ENCODE measurements at regions not wholly inside any gene's neighbourhood (a gene's known extent, or its start where the extent isn't known, plus 50 kb on each side); places are given as distances from the start of the nearest gene placed in this dataset.
"Not testable (repeated sequence)": the region's sequence is repeated elsewhere in the genome, so short reads cannot be mapped to it uniquely, and the experiment has no call there.

GRCh38 chr2:147275943-147276342 lies 568.9 kb upstream of the ACVR2A start:
- no peak for DNase-seq (ENCODE audit: low read depth in 2 of 2)

DNA sequence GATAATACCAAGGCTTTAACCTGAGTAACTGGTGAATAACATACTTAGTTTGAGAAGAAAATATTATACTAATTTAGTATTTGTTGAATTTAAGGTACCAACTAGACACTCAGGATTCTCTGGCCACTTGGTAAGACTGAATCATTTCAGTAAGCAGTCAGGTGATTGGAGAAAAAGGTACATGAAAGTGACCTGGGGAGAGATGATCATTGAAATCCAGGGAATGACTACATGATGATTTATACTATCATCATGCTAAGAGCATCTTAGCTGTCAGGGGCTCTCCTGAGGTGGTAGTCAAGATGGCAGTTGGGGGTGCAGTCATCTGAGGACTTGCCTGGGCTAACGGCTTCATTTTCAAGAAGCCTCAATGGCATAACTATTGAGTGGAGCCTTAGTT lies 571.2 kb upstream of the ACVR2A start:
- DNase-seq (ENCODE audit: low read depth in 2 of 2): no peak

GRCh38 chr2:147273106-147273505 lies 571.7 kb upstream of the ACVR2A start:
- DNase-seq (ENCODE audit: low read depth in 2 of 2): no peak

DNA sequence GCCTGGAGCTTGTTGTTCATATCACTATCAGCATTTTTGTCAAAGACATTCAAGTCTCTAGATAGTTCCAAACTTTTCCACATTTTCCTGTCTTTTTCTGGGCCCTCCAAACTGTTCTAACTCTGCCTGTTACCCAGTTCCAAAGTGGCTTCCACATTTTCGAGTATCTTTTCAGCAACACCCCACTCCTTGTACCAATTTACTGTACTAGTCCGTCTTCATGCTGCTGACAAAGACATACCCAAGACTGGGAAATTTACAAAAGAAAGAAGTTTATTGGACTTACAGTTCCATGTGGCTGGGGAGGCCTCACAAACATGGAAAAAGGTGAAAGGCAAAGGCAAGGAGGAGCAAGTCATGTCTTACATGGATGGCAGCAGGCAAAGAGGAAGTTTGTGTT lies 575.2 kb upstream of the ACVR2A start:
- not testable (repeated sequence) for DNase-seq (ENCODE audit: low read depth in 2 of 2)

- DNase-seq (ENCODE audit: low read depth in 2 of 2): no peak
These were observed 584.6 kb upstream of the ACVR2A start for GRCh38 chr2:147260241-147260640.

DNA sequence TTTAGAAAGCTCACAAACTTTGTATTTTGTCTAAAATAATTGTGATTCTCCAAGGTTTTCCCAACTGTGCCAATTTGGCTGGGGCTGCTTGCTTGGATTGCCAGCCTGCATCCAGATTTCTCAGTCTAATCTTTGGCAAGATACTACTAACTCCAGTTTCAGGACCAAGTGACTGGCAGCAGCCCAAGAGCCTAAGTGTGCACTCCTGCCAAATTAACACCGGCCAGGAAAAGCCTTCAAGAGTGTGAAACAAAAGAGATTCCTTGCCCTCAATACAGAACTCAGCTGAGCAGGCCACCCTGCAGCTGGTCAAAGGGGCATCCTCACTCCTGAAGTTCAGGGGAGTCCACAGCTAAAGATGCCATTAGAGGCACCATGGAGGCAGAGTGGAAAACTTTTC lies 589.0 kb upstream of the ACVR2A start:
- DNase-seq (ENCODE audit: low read depth in 2 of 2): no peak

DNA sequence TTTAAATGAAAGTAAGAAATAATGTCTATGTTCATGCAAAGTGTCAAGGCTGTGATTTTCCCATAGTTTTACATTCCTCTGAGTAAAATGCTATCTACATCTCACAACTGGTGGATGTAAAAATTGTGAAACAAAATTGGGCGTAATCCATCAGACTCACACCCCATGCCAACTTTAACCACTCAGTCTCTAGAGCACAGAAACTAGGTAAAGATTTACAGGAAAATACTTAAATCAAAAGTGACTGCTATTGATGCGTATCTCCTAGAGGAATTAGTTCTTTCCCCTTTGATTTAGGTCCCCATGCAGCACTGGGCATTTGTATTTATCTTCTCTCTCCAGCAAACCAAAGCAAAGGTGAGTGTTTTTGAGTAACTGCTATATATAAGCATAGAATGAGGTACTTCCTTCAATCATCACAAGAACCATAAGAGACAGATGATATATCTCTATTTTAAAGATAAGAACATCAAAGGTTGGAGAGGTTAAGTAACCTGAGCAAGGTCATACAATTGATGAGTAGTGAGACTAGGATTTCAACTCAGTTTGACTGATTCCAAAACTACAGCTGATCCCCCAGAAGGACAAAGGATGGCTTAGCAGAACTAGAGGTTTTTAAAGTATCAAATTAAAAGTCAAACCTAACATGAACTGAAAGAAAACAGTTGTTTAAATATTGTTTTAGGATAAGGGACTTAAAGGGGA lies 594.0 kb upstream of the ACVR2A start:
- no peak for DNase-seq (ENCODE audit: low read depth in 2 of 2)

GRCh38 chr2:147247749-147248148 lies 597.1 kb upstream of the ACVR2A start:
- no peak for DNase-seq (ENCODE audit: low read depth in 2 of 2)

DNA sequence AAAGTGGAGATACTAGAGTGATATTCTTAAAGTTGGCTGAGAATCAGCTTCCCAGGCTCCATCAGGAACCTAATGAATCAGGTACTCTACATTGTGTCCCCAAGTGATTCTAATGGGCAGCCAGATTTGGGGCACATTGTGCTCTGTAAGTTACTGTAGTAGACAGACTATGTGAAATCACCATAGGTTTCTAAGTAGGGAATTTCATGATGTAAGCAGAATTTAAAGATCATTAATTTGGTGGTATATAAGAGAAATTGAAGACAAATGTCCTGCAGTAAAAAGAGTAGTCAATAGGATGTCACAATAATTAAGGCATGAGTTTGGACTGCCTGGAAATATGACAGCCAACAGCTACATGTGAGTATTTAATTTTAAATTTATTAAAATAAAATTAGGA lies 602.4 kb upstream of the ACVR2A start:
- no peak for DNase-seq (ENCODE audit: low read depth in 2 of 2)

- DNase-seq (ENCODE audit: low read depth in 2 of 2): no peak
These were observed 608.2 kb upstream of the ACVR2A start for GRCh38 chr2:147236601-147237000.

DNA sequence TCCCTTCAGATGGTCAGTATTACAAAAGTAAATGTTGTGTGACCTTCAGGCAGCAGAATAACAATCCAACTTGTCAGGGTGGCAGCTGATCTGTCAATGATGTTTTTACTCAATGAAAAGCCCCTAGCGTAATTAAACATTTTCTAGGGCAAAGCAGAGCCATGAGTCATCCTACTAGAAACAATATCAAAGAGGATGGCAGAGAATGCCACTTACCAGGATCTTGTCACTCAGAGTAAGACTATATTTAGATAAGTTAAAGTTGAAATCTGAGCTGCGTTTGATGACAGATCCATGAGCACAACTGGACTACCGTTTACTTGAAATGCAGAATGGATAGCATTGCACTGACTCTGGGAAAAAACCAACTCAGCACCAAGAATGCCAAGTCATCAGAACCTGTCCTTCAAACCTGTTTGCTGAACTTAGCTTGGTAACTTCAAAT lies 612.6 kb upstream of the ACVR2A start:
- no peak for DNase-seq (ENCODE audit: low read depth in 2 of 2)

GRCh38 chr2:147231607-147232006 lies 613.2 kb upstream of the ACVR2A start:
- DNase-seq (ENCODE audit: low read depth in 2 of 2): no peak

DNA sequence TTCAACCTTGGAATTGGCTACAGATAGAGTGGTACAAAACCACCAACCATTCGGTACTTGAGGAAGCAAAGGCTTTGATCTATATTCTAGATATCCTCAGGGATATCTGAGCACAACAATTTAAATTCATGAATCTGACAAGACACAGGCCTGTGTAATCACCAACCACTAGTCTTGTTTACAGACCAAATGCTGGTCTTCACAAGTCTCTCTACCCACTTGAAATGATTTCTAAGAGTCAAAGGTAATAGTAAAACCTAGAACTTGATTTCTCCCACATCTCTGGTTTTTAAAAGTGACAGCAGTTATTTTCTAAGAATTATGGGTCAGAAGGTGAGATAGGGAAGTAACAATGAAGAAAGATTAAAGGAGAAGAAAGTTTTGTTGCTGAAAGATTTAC lies 613.7 kb upstream of the ACVR2A start:
- DNase-seq (ENCODE audit: low read depth in 2 of 2): no peak

DNA sequence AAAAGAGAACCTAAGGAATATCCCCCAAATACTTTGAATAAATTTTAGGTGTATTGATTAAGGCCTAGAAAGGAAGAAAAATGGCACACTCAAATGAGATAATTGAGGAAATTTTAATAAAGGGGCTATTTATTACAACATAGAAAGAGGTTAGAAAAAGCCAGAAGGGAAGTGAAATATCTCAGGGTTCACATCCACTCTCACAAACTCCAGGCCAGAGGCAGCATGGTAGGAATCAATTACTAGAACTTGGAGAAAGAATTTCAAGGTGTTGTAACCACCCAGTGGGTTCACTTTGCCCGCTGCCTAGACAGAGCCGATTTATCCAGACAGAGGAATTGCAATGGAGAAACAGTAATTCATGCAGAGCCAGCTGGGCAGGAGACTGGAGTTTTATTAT lies 617.5 kb upstream of the ACVR2A start:
- no peak for DNase-seq (ENCODE audit: low read depth in 2 of 2)

- DNase-seq (ENCODE audit: low read depth in 2 of 2): no peak
These were observed 620.8 kb upstream of the ACVR2A start for GRCh38 chr2:147224070-147224469.

GRCh38 chr2:147223553-147224060 lies 621.2 kb upstream of the ACVR2A start:
- DNase-seq (ENCODE audit: low read depth in 2 of 2): no peak

GRCh38 chr2:147223119-147223518 lies 621.7 kb upstream of the ACVR2A start:
- no peak for DNase-seq (ENCODE audit: low read depth in 2 of 2)

- DNase-seq (ENCODE audit: low read depth in 2 of 2): no peak
These were observed 622.3 kb upstream of the ACVR2A start for GRCh38 chr2:147222506-147222905.

DNA sequence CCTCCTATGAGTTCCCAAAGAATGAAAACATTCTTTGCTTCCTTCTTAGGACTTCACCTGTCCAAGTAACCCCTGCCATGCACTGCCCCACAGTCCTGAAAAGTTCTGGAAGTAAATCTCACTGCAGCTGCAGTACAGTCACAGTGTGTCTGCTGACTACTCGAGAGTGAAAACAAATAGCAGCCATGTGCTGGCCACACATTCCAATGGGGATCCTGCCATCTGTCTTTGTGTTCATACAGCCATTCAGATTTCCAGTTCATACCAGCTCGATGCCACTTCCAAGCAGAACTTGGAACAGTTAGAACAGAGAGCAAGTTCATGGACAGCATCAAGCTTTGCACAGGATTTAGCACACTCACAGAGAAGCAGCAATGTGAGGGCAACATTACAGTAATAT lies 629.9 kb upstream of the ACVR2A start:
- no peak for DNase-seq (ENCODE audit: low read depth in 2 of 2)

DNA sequence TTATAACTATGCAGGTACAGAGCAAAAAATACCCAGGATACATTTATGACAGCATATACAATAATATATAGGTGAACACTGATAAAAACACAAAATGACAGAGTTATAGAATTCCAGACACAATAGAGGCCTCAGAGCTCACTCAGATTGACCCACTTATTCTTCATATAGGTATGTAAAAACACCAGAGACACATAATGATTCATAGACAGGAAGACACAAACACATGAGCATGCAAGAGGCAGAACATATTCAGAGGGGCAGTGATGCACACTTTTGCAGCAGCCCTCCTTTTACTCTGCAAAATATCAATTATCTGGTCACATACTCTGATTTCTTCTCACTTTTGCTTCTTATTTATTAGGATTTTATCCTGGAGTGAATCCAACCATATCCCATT lies 633.3 kb upstream of the ACVR2A start:
- DNase-seq (ENCODE audit: low read depth in 2 of 2): no peak

DNA sequence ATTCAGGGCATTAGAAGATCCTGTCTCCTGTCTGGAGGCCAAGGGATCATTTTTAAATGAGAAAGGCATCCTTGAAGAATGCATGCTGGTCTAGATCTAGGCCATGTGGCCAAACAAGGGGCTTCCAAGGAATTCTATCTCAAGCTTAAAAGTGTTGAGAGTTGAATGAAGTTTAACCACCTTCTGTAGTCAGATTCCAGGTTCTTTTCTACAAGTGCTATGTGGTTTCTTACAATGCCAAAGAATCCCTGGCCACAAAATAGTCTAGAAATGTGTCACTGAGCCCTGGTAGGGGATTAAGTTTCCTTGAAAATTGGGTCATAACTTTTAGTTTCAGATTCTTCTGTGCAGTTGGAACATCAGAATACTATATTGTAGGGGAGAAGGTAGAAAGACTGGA lies 640.7 kb upstream of the ACVR2A start:
- no peak for DNase-seq (ENCODE audit: low read depth in 2 of 2)

DNA sequence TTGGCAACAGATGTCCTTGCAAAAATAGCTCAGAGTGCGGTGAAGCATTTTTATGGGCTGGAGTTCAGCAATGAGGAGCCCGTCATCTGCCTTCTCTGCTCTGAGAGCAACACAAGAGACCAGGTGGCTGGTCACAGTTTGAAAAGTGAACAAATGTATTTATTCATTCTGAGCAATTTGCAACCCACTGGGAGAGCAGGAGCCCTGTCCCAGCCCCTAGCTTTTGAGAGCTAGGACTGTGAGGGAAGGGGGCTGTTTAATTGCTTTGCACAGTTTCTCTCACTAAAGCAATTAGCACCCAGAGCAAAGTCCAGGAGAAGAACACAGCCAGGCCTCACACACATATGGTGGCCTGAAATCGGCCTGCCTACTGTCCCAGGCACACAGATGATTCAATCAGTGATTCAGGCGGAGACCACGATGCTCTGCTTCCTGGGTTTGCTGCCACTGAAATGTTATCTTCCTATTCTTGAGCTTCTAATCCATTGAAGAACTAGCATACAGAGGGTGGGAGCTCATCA lies 646.1 kb upstream of the ACVR2A start:
- DNase-seq (ENCODE audit: low read depth in 2 of 2): no peak

GRCh38 chr2:147197754-147198483 lies 646.9 kb upstream of the ACVR2A start:
- DNase-seq (ENCODE audit: low read depth in 2 of 2): no peak

Data from stimulated activated CD4-positive, alpha-beta T cell treated with anti-CD3 and anti-CD28 coated beads, Interleukin-1b, Interleukin-23, amount 100 ng/mL, for 4 hours (primary cell).